ENCODE measurements at regions not wholly inside any gene's neighbourhood (a gene's known extent, or its start where the extent isn't known, plus 50 kb on each side); places are given as distances from the start of the nearest gene placed in this dataset.

- no peak for TF ChIP-seq POLR2A (IDR thresholded peaks at IDR 0.05)
- TF ChIP-seq CTCF (IDR thresholded peaks at IDR 0.05) = no peak
- TF ChIP-seq EP300 (IDR thresholded peaks at IDR 0.05) = no peak
Measured at GRCh38 chrX:56385336-56385735, 153.2 kb downstream of the KLF8 start.

All from gastroesophageal sphincter (tissue), 3 donors.